Fibroblast of peridontal ligament (primary cell): ENCODE measurements at regions not wholly inside any gene's neighbourhood (a gene's known extent, or its start where the extent isn't known, plus 50 kb on each side); places are given as distances from the start of the nearest gene placed in this dataset.
"Not testable (repeated sequence)": the region's sequence is repeated elsewhere in the genome, so short reads cannot be mapped to it uniquely, and the experiment has no call there.

Experiments used
- DNase-seq: peaks from one replicate; pipeline ENCODE4 v3.0.0-alpha.2; 2010; ENCODE audit errors: extremely low read depth

- not testable (repeated sequence) for DNase-seq
Measured at GRCh38 chrY:18599606-18600005, 53.1 kb downstream of the HSFY1 start.

GRCh38 chrY:18601287-18601686, 54.8 kb downstream of the HSFY1 start:
- DNase-seq, result not testable (repeated sequence)

- not testable (repeated sequence) for DNase-seq
Measured at GRCh38 chrY:18606251-18606650, 59.7 kb downstream of the HSFY1 start.

- not testable (repeated sequence) for DNase-seq
Measured at GRCh38 chrY:18608205-18608604, 61.7 kb downstream of the HSFY1 start.

GRCh38 chrY:18615809-18616208, 69.3 kb downstream of the HSFY1 start:
- DNase-seq, result not testable (repeated sequence)

DNA sequence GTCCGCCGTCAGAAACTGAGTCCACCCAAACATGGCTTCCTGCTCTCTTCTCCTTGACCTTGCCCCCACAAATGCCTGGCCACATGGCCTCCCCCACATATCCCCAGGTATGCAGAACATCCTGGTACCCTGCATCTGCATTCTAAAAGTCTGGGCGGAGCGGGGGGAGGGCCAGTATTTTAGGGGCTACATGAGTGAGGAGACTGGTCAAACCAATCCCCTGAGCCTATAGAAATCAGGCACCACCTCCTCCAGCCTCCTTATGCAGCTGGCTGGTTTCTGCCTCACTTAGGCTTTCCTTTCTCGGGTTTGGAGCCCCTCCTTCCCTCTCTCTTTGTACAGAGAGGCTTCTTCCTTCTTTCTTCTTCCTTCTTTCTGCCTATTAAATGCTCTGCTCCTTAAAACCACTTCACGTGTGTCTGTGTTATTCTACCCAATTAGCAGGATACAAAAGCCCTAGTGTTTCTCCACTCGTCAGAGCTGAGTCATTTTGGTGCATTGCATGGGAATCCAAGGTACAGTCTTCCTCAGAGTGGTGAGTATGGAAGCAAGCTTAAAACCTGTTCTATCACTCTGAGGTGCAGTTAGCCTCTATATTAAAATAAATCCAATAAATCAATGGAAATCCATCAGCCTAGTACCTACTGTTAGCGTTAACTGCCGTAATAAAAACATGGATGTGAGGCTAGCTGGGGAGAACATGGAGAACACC, 83.4 kb downstream of the HSFY1 start:
- not testable (repeated sequence) for DNase-seq

DNA sequence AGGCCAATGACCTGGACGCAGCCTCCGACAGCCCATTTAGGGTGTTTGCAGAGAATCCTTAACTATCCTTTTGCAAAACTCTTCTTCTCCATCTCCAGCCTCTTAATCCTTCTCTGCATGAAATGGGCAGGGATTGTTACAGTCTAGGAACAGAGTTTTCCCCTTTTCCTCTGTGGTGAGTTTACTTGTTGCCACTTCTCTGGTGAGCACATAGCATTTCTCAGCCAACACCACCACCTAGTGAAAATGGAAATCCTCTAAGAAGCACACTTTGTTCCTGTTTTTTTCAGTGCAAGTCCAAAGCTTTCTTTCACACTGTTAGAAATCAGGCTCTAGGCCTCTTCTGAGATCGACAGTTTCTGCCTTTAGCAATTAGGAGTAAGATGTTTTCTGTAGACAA, 84.1 kb downstream of the HSFY1 start:
- DNase-seq, result not testable (repeated sequence)

- DNase-seq, result not testable (repeated sequence)
Measured at GRCh38 chrY:18631610-18632009, 85.1 kb downstream of the HSFY1 start.

DNA sequence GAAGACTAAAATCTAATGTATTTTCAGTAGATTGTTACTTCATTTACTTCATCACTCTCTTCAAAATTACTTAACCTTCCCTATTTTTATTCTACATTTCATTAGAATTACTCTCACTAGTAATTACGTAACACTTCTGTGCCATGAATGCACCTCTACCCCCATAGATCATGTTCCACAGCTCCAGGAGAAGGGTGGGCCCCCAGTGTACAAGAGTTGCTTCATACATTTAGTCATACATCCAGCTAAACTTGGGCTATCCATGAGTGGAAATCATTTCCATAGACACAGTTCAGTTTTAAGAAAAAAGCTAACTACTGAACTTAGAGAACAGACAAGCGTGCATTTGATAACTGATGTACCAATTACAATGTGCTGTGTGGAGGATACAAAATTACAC, 104.2 kb downstream of the HSFY1 start:
- no peak for DNase-seq

DNA sequence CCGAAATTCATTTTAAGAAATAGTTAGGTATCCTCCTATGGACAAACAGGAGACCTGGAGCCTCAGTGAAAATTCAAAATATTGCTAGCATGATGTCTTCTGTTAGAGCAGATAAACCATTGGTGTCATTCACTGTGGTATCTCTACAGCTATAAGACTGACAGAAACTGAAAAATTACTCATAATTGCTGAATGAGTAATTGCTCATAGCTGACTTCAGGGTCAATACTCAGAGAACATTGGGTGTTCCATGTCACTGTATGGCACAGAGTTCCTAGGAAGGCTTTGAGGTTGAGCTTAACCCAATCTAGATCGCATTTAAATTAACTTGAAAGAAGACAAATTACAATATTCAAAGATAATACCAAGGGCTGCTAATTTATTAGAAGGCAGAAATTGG, 109.0 kb downstream of the HSFY2 start:
- DNase-seq, result no peak

DNA sequence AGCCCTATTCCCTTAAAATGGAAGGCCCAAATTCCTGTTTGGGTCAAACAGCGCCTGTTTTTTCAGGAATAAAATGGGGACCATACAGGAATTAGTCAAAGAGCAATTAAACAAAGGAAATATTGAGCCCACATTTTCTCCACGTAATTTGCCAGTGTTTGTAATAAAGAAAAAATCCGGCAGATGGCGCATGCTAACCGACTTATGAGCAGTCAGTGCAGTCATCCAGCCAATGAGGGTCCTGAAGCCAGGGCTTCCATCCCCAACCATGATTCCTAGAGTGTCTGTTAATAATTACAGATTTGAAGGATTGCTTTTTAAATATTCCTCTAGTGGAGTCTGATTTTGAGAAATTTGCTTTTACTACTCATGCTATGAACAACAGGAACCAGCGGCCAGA, 103.7 kb downstream of the HSFY2 start:
- peak; percentile 33 for DNase-seq

- DNase-seq, result no peak
Measured at GRCh38 chrY:18671970-18672369, 101.6 kb downstream of the HSFY2 start.

DNA sequence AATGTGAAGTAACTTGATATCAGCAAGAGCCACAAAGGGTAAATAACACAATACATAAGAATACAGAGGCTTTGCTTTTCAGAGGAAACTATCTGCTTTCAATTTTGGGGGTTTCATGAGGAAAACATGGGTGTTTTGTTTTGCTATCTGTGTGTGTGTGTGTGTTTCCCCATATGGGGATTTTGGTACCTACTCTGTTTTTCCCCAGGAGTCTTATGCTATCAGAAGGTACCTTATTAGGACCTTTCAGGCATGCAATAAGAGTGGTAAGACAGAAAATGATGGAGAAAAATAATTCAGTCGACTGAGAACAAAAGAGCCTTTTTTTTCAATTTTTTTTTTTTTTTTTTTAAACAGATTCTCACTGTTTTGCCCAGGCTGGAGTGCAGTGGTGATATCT, 87.5 kb downstream of the HSFY2 start:
- DNase-seq, result not testable (repeated sequence)

DNA sequence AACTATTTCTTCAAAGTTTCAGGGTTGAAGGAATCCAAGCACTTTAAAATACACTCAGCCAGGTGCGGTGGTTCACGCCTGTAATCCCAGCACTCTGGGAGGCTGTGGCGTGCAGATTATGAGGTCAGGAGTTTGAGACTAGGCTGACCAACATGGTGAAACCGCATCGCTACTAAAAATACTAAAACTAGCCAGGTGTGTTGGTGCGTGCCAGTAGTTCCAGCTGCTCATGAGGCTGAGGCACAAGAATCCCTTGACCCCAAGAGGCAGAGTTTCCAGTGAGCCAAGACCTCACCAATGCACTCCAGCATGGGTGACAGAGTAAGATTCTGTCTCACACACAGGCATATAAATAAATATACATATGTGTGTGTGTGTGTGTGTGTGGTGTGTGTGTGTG, 85.2 kb downstream of the HSFY2 start:
- DNase-seq, result not testable (repeated sequence)

- DNase-seq, result not testable (repeated sequence)
Measured at GRCh38 chrY:18689420-18689819, 84.1 kb downstream of the HSFY2 start.

GRCh38 chrY:18689890-18690593, 83.5 kb downstream of the HSFY2 start:
- not testable (repeated sequence) for DNase-seq

DNA sequence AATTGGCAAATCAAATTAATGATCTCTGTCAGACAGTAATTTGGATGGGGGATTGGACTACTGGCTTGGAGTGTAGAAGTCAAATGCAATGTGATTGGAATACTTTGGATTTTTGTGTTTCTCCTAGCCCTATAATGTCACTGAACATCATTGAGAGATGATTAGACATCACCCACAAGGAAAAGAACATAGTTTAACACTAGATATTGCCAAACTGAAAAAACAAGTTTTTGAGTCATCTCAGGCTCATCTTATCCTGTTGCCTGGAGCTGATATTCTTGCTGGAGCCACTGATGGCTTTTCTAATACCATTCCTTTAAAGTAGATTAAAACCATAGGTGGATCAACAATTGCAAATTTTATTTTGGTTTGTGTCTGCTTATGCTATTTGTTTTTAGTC, 76.7 kb downstream of the HSFY2 start:
- not testable (repeated sequence) for DNase-seq

DNA sequence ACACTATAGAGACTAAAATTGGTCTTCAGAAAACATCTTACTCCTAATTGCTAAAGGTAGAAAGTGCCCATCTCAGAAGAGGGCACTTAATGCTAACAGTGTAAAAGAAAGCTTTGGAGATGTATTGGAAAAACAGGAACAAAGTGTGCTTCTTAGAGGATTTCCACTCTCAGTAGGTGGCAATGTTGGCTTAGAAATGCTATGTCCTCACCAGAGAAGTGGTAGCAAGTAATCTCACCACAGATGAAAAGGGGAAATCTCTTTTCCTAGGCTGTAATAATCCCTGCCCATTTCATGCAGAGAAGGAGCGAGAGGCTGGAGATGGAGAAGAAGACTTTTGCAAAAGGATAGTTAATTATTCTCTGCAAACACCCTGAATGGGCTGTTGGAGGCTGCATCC, 69.3 kb downstream of the HSFY2 start:
- DNase-seq, result not testable (repeated sequence)

- not testable (repeated sequence) for DNase-seq
Measured at GRCh38 chrY:18711785-18712184, 61.8 kb downstream of the HSFY2 start.

- DNase-seq, result not testable (repeated sequence)
Measured at GRCh38 chrY:18713760-18714159, 59.8 kb downstream of the HSFY2 start.

- not testable (repeated sequence) for DNase-seq
Measured at GRCh38 chrY:18718714-18719113, 54.8 kb downstream of the HSFY2 start.

DNA sequence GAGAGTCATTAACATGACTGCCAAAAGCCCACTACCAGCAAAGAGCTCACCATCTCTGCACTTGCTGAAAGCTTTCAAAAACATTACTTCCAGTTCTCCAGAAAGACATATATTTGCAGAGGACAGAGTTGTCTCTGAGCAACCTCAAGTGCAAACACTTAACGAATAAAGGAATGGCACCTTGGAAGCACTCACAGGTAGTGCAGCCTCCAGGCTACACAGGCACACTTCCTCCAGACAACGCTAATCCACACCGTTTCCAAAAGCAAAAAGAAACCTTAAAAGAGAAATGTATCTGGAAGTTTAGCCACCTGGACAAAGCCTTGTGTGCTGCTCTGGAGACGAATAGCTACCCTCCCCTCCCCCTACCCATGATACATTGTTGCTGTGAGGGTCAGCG, 53.1 kb downstream of the HSFY2 start:
- DNase-seq, result not testable (repeated sequence)
